NCI-H187 treated with DMSO at 0.1 percent for 48 hours (cell line): ENCODE measurements at regions not wholly inside any gene's neighbourhood (a gene's known extent, or its start where the extent isn't known, plus 50 kb on each side); places are given as distances from the start of the nearest gene placed in this dataset.

Source experiments
- DNase-seq: peaks from one replicate; lab custom pipeline; 2025; lab: John Stamatoyannopoulos, UW

DNA sequence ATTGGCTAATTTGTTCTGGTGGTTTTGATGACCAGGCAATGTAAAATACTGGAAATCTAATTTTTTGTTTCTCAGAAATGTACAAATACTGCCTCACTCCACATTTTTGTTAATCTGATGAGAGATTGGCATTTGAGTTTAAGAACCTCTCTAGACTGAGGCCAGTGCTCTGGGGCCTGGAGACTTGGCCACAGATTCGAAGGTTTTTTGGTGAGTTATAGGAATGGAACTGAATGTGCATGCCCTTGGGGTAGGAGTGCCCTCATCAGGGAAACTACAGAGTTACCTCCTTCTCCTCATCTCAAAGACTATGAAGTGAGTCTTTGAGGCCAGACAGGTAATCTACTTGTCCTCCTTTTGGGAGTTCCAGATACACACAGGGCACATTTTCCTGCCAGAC, 347.9 kb downstream of the LTN1 start:
- DNase-seq: no peak

DNA sequence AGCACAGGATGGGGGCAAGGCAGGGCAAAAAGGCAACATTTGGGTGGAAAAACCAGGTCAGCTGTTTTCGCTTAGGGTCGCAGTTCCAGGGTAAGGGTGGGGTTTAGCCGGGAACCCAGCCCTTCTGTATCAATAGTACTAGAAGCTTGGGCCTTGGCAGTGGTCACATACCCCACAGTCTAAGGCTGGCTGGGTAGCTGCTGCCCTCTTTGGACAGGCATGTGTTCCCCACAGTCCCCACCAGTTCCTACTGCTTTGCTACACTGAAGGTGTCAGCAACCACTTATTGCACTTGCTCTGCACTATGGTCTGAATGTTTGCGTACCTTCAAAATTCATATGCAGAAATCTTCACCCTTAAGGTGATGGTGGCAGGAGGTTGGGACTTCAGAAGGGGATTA, 349.8 kb downstream of the LTN1 start:
- DNase-seq: no peak

DNA sequence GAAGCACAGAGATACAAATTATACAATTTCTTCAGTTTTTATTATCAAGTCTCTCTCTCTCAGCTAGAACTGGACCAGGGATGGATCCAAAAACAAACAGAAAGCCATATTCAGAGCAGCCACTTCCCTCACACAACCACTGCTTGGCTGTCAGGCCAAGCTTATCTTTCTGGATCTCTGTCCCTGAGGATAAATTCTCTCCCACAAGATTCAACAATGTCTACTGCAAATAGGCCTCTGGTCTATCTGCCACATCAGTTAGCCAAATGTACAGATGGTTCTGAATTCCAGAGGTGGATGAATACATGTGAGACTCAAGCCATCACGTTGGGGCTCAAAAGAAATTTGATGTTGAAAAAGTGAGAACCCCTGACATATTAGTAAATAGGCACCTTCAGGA, 350.9 kb downstream of the LTN1 start:
- no peak for DNase-seq

DNA sequence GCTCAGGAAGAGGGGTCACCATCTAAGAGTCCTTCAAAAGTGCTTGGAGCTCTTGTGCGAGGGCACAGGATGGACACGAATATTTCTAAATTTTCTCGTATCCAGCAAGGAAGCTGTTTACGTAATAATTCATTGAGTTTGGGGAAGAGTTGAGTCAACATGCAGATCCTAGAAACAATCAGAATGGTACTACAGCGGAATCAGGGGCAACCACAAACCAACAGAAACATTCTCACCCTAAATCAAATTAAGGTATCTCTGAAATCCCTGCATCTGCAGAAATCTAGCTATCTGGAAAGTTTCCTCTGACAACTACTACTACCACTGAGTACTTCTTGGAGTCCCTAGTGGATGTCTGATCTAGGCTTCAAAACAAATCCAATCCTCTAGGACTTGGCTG, 352.4 kb downstream of the LTN1 start:
- no peak for DNase-seq

DNA sequence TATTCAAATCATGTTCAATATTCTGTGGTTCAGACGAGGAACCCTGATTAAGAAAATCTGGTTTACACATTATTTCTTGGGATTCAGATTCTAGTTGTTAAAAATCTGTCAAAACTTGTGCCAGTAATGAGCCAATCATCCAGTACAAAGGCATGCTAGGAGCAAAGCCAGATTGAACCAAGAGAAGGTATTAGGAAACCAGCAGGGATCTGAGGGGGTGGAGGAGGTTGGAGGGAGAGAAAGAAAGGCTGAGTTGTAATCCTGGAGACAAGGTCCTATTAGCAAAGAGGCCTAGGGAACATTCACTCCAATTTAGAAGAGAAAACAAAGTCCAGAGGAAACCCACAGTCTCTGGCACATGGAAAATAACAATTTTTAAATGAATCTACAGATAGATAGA, 352.9 kb downstream of the LTN1 start:
- no peak for DNase-seq

DNA sequence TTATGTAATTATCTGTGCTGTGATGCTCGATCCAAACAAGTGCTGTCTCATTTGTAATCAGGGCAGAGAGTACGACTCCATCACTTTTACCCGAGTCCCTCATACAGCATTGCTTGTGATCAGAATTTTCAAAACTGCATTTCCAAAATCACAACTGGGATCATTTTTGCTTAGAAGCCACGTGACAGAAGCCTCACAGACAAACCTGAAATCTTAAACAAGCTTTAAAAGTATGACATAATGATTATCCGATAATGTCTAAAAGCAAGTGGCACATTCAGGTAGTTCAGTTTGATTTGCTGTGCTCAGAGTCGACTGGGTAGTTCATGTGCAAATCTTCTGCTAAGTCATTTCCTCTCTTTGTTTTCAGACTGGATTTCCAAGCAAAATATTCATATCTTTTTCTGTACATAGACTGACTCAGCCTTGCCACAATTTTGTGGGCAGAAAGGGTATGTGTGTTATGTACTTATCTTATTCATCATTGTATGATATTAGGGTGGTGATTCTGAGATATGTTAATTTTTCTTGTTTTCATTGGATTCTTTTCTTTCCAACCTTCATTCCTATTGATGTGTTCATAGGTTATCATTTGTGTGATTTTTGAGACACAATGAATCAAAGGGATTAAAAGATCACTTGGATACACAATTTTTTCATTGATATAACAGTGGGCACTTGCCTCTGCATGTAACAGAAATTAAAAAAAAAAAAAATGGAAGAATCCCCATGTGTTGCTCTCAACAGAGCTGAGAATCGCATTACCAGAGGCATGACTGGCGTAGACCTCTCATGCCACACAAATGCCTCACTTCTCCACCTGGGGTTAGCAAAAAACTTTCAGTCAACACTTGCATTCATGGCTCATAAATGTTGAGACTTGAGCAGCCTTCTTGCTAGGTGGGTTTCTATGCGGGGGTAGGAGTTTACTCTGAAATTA, 355.7 kb downstream of the LTN1 start:
- DNase-seq: no peak

DNA sequence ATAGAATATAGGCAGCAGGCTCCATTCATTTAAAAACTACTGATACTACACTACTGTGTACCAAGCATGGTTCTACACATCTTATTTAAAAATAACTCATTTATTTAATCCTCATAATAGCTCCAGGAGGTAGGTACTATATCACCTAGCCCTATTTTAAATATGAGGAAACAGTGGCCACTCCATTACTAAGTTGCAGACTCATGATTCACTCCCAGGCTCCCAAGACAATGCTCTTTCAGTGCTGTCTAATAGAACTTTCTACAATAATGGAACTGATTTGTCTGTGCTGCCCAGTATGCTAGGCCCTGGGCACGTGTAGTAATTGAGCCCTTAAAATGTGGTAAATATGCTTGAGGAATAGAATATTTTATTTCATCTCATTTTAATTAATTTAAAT, 357.1 kb downstream of the LTN1 start:
- DNase-seq: no peak

DNA sequence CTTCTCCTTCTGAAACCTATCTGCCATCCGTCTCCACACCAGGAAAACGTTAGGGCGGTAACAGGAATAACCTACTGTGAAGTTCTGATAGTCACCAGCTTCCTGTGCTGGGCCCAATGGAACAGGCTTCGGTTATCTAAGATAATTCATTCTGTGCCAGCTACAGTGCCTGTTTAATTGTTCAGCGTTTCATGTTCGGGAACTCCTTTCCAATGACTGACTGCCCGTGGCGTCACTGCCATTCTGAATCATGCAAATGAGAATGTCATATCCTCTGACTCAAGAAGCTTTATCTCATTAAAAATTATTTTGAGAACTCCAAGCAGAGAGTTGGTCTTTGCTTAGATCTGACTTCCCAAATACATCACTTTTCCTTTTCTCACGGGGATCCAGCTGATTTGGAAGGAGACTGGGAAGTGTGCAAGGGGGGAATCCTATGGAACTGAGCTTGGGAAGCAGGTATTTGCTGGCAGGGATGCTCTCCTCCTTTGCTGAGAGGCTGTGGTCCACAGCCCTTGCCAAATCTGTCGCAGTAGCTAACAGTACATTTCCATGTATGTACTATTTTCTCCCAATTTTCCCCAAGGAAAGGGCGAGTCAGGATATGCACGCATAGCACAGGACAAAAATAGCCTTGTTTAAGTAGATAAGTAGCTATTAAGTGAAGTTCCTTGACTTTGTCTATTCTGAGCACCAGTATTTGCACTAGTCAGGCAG, 358.7 kb downstream of the LTN1 start:
- DNase-seq: no peak

DNA sequence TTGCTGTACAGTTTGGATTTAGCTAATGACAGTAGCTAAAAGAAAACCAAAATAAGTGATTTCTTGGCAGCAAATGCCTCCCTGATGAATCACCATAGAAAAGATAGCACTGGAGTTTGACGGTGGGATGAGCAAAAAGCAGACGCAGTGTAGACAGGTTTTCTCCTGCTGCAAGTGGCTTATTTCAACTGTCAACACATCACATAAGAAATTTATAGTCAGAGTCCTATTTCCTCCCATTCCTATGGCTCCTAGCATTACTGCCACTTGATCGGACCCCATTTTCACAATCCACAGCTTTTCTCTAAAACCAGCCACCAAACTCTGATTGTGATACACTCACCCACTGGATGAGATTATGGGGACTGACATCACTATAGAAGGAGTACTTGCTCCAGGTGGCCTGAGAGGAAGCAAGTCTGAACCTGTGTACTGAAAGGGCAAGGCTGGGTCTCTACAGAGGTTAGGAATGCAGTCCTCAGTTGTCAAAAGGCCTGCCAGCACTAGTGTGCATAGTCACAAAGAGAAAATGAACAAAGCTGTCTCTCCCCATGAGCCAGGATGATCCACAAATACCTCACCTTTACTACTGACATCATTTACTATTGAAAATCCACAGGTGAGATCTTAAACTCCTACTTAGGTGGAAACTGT, 359.8 kb downstream of the LTN1 start:
- no peak for DNase-seq

DNA sequence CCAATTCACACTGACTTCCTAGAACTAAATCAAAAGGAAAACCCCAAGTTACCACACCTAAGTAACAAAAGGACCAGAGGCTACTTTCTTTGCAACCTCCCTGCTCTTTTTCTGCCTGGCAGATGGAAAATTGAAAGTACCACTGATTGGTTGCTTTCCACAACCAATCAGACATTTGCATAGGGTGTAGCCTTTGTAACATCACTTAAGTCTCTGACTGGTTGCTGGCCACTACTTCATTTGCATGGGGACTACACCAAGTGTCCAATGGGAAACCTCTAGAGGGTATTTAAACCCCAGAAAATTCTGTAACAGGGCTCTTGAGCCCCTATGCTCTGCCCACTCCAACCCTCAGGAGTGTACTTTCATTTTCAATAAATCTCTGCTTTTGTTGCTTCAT, 365.0 kb downstream of the LTN1 start:
- no peak for DNase-seq

DNA sequence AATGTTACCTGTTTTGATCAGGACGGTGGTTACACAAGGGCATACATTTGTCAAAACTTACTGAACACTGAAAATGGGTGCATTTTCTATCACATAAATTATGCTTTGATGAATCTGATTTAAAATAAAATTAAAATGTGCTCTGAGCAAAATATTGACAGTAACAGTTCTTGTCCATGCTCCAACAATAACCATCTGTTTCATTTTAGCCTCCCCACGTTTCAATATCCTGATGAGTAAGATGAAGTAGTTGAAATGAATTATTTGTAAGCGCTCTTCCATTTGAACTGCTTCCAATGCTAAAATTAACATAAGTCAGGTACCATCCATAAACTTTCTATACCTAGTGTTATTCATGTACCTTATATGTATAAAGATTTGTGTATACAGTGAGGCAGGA, 365.4 kb downstream of the LTN1 start:
- DNase-seq: no peak

DNA sequence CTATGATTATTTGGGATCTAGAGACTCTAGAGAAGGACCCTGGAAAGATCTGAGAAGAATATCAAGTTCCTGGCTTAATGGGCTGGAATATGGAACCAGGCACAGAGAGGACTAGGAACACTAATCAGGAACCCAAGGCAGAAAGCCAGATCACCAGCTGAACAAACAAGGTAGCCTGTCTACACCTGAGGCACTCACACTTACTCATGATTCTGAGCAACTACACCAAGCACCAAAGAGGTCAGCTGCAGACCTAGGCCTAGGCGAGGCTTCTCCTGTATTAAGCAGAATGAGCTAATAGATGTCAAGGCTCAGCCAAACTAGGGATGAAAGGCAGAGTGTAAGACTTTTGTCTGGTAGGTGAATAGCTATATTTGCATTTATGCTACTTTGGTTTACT, 368.1 kb downstream of the LTN1 start:
- no peak for DNase-seq

DNA sequence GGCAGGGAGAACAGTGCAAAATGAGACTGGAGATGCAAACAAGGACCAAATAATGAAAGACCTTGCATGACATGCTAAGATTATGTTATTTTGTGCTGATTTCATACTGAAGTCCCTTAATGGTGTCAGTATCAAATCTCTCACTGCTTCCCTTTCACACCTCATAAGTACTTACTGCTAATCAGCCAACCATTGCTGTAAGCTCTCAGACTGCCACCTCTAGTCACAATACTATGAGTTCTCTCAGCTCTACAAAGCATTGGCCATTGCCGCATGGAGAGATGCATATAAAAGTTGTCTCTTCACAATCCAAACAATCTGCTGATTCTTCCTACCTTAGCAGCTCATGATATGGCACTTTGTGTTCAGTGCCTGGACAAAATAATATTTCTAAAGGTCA, 375.4 kb downstream of the LTN1 start:
- DNase-seq: no peak

DNA sequence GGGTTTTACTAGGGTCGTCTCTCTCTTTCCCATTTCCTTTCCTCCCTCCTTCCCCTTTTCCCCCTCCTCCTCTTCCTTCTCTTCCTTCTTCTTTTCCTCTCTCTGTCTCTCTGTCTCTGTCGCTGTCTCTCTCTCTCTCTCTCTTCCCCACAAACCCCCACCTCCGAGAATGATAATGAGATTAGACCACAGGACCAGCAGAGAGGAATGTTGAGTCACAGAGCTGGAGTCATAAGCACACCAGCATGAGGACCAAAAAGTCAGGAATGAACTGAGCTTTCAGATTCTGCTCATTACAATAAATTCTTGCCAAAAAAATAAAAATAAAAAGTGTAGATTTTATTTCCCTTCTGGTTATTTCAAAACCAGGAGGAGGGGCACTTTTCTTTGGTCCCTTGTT, 377.4 kb downstream of the LTN1 start:
- DNase-seq: no peak

DNA sequence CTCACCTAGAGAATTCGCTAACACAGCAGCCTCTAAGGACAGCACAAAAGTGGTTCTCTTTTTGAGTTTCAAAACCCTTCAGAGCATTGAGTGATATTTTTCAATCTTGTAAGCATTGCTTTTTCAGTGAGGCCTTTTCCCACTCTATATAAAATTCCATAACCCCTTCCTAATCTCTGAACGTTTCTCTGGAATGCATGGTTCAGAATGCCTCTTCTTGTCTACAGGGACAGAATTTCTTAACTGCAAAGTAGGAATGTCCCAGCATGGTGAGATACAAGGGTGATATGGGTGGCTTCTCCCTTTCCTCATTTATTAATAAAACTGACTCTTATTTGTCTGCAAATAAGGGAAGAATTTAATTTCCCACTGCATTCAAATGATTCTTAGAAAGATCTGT, 377.9 kb downstream of the LTN1 start:
- DNase-seq: no peak

DNA sequence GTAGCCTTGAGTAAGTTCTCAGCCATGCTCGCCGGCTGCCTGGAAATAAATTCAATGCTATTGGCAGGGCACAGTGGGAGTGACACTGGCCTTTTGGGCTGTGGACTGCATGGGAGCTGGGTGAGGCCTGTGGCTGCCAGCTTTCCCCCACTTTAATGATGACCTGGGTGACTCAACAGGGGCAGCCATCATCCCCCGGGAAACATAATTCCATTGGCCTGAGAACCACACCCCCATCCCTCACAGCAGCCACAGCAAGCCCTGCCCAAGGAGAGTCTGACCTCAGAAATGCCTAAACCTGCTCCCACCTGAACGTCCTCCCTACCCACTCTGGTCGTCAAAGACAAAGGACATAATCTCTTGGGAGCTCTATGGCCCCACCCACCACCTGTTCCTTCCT, 384.0 kb downstream of the LTN1 start:
- DNase-seq: no peak

DNA sequence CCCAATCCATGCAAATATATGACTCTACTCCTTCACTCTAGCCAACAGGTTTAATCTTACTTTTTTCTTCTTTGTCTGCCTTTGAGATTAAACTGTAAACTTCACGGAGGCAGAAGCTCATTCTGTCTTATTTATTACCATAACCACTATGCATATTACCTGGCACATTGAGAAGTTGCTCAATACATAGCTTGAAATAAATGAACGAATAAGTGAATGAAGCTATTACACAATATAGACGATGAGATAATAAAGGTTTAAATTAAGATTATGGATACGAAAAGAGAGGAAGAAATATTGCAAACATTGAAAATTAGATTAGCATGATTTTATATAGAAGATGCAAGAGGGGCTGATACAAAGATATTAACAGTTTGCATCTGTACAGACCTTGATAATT, 385.1 kb downstream of the LTN1 start:
- DNase-seq: no peak

DNA sequence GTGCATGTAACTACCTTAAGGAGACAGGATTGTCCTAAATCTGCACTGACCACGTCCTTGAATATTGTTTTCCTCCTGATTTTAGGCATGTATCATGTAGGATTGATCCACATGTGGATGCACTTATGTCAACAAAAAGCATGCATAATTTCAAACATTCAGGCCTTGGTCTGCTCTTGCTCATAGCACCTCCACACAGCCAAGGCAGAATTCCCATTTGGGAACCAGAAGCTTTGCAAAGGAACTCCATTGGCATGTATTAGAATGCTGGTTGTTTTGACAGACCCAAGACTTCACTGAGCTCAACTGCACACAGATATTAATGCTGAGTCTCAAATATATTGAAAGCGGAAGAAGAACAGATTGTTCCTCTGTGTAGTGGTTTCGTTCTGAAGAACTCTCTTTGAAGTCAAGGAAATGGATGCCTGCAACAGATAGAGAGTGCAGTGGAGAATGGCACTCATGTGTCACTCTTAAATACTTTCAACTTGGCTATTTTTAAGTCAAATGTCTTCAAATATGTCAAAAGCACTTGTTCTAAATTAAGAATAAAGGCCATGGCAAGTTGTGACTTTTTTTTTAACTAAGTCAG, 387.6 kb downstream of the LTN1 start:
- no peak for DNase-seq

DNA sequence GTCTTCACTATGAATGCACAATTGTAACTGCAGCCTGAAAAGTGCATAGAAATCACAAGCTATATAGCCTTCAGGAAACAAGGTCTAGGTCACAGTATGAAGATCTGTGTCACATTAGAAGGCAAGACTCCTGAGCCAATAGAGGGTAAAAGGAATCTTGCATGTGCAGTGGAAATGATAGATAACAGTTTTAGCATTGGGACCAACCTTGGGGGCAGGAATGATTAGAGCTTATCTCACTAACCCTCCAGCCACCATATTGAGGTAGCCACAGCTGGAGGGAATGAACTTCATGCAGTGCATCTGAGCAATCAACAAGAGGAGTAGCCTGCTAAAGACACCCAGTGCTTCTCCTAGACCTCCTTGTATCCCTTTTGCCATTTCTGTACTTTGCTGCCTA, 390.1 kb downstream of the LTN1 start:
- no peak for DNase-seq

DNA sequence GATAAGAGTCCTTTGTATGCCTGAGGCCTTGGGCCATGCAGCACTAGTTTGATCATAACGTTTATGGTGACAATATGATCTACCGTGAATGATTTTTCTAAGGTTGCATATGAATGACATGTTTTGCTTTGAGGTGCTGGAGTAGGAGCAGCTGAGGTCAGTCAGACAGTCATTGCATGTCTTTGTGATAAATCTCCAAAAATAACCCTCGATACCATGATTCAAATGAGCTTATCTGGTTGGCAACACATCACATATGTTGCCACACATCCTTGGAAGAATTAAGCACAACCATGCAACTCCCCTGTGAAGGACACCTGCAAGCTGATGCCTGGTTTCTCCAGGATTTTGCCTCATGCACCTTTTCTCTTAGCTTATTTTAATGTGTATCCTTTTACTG, 394.5 kb downstream of the LTN1 start:
- DNase-seq: no peak

DNA sequence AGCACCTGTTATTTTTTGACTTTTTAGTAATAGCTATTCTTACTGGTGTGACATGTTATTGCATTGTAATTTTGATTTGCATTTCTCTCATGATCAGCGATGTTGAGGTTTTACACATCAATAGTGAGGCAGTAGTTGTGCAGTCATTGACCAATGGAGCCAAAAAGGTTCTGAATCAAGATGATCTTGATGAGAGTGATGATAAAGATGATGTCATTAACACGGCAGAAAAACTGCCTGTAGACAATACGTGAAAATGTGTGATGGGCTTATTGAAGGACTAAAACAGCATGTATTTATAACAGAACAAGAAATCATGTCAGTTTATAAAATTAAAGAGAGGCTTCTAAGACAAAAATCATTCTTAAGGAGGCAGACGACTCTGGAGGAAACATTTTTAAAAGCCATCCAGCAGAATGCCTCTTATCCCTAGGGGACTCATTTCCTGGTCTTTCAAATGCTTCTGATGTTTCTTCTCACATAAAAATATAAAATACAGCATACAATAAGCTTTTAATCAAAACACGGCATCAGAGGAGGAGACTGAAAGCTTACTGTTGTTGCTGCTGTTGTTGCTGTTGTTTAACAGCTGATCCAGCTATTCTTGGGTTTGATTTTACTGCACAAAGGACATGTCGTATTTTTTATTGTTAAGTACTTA, 400.3 kb downstream of the LTN1 start:
- DNase-seq: no peak

DNA sequence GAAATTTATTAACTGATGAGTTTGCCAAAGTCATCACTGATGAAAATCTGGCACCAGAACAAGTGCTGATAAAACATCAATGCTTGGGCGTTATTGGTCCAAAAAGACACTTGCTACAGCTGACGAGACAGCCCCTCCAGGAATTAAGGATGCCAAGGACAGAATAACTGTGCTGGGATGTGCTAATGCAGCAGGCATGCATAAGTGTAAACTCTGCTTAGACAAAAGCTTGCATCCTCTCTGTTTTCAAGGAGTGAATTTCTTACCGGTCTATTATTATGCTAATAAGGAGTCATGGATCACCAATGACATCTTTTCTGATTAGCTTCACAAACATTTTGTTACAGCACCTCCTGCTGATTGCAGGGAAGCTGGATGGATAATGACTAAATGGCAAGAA, 402.0 kb downstream of the LTN1 start:
- DNase-seq: no peak
